PC-9 (cell line): ENCODE measurements at regions not wholly inside any gene's neighbourhood (a gene's known extent, or its start where the extent isn't known, plus 50 kb on each side); places are given as distances from the start of the nearest gene placed in this dataset.
A peak's percentile ranks its signal among the peaks of the same experiment; 100 is the strongest.

ENCODE experiments used
- BruUV-seq: library from RNA; stranded (reverse); fragments of 400-500 nt; replicated peaks from 2 replicates; lab custom pipeline; 2021; lab: Mats Ljungman, UMichigan
- CTCF ChIA-PET: fragments of 300-600 bp; sonication (Branson Sonifier 250); formaldehyde crosslinking; loops from one replicate; lab custom pipeline; 2022; ENCODE audit warnings: antibody characterized with exemption; lab: Charles Lee
- POLR2A ChIA-PET: fragments of 300-600 bp; sonication (Branson Sonifier 250); formaldehyde crosslinking; loops from one replicate; lab custom pipeline; 2022; ENCODE audit warnings: antibody characterized with exemption; ENCODE audit not compliant: unreplicated experiment; lab: Charles Lee
- DNase-seq, 2 experiments: peaks; one replicate each; pipeline versions ENCODE4 v3.0.0 to v3.0.0-alpha.2; 2015 to 2022; ENCODE audit warnings: mixed read lengths in 1 of 2
- H2AFZ ChIP-seq: fragments of 200-600 bp; sonication (generic); 2 replicates; pipeline ENCODE4 v1.8.1; 2017; ENCODE audit warnings: antibody characterized with exemption
- H3F3A ChIP-seq: fragments of 200-600 bp; sonication (generic); 2 replicates; pipeline ENCODE4 v1.8.1; 2017; ENCODE audit warnings: antibody characterized with exemption, mild to moderate bottlenecking, low read depth; ENCODE audit not compliant: insufficient read depth
- H3K27ac ChIP-seq: fragments of 200-600 bp; sonication (generic); 2 replicates; pipeline ENCODE4 v1.6.1; 2016; ENCODE audit warnings: mixed run types
- H3K27me3 ChIP-seq: fragments of 200-600 bp; sonication (generic); 2 replicates; pipeline ENCODE4 v1.6.1; 2016; ENCODE audit warnings: low read depth, mixed run types; ENCODE audit not compliant: insufficient read depth
- H3K36me3 ChIP-seq: fragments of 200-600 bp; sonication (generic); 2 replicates; pipeline ENCODE4 v1.6.1; 2016; ENCODE audit warnings: low read depth, mixed run types
- H3K4me1 ChIP-seq: fragments of 200-600 bp; sonication (generic); replicated peaks from 2 replicates; pipeline ENCODE4 v1.6.1; 2016; ENCODE audit warnings: mixed run types; ENCODE audit not compliant: insufficient read depth
- H3K4me2 ChIP-seq: fragments of 200-600 bp; sonication (generic); 2 replicates; pipeline ENCODE4 v1.6.1; 2017; ENCODE audit warnings: mixed run types
- H3K4me3 ChIP-seq: fragments of 200-600 bp; sonication (generic); 2 replicates; pipeline ENCODE4 v1.6.1; 2016; ENCODE audit warnings: mixed run types
- H3K79me2 ChIP-seq: fragments of 200-600 bp; sonication (generic); 2 replicates; pipeline ENCODE4 v1.6.1; 2017; ENCODE audit warnings: low read depth, mixed run types
- H3K9me2 ChIP-seq: fragments of 200-600 bp; sonication (generic); 2 replicates; pipeline ENCODE4 v1.8.1; 2017; ENCODE audit warnings: mild to moderate bottlenecking; ENCODE audit not compliant: insufficient read depth
- H3K9me3 ChIP-seq: fragments of 200-600 bp; sonication (generic); 2 replicates; pipeline ENCODE4 v1.8.1; 2016; ENCODE audit warnings: low read depth; ENCODE audit not compliant: insufficient read depth
- H4K20me1 ChIP-seq: fragments of 200-600 bp; sonication (generic); 2 replicates; pipeline ENCODE4 v1.8.1; 2017; ENCODE audit not compliant: insufficient read depth
- CTCF ChIP-seq: fragments of 200-600 bp; sonication (generic); conservative IDR thresholded peaks from 2 replicates; pipeline ENCODE4 v1.6.1; 2017; ENCODE audit warnings: mixed run types, antibody characterized with exemption, mild to moderate bottlenecking, moderate library complexity
- EZH2 ChIP-seq: fragments of 200-600 bp; sonication (generic); IDR thresholded peaks from 2 replicates; pipeline ENCODE4 v1.8.0; 2017; ENCODE audit warnings: antibody characterized with exemption, low read depth
- intact Hi-C: fragments of 100-400 bp; cut with micrococcal nuclease; formaldehyde crosslinking; loops from one replicate; pipeline ENCODE4 v1.10.0; 2022; ENCODE audit not compliant: unreplicated experiment

GRCh38 chr5:101278011-101278687, 375.1 kb upstream of the ST8SIA4 start:
- peak; percentile 4 to 44 for DNase-seq
- H3F3A ChIP-seq = no peaks in the 10 kb centered on the region
- no peaks in the 10 kb centered on the region for H3K4me1 ChIP-seq
- no peak overlapping the region for H3K4me3 ChIP-seq
- no peaks in the 10 kb centered on the region for H4K20me1 ChIP-seq
- H3K4me2 ChIP-seq = no peak overlapping the region
- H3K79me2 ChIP-seq = no peaks in the 10 kb centered on the region
- H3K9me2 ChIP-seq = no peaks in the 10 kb centered on the region
- no peak overlapping the region for H3K27ac ChIP-seq
- no peaks in the 10 kb centered on the region for H3K36me3 ChIP-seq
- TF ChIP-seq CTCF (no peak), EZH2 (no peak)
- no TSS peak for BruUV-seq
- intact Hi-C loops = no loop called here
- POLR2A ChIA-PET = no interaction called here
- CTCF ChIA-PET = no interaction called here
- H3K27me3 ChIP-seq = no peaks in the 10 kb centered on the region
- 0 out of 2 replicates have a peak, but pooled peaks cover 3% of the 10 kb centered on the region for H3K9me3 ChIP-seq
- no peak overlapping the region for H2AFZ ChIP-seq

GRCh38 chr5:101271945-101272344, 368.9 kb upstream of the ST8SIA4 start:
- Histone ChIP-seq H3K79me2 (no peaks in the 10 kb centered on the region), H2AFZ (no peak overlapping the region), H4K20me1 (no peaks in the 10 kb centered on the region), H3K9me3 (no peaks in the 10 kb centered on the region), H3K27me3 (no peaks in the 10 kb centered on the region), H3K4me3 (no peak overlapping the region), H3K27ac (no peak overlapping the region), H3K36me3 (no peaks in the 10 kb centered on the region), H3K9me2 (no peaks in the 10 kb centered on the region), H3F3A (no peaks in the 10 kb centered on the region), H3K4me2 (no peak overlapping the region), H3K4me1 (no peaks in the 10 kb centered on the region)
- ChIA-PET POLR2A (no interaction called here), CTCF (no interaction called here)
- no TSS peak for BruUV-seq
- intact Hi-C loops = no loop called here
- DNase-seq = no peak
- TF ChIP-seq EZH2 (no peak), CTCF (no peak)

- Histone ChIP-seq H2AFZ (no peak overlapping the region), H3K4me1 (no peaks in the 10 kb centered on the region), H3K36me3 (no peaks in the 10 kb centered on the region), H3K79me2 (no peaks in the 10 kb centered on the region), H3K9me2 (no peaks in the 10 kb centered on the region), H3K4me3 (no peak overlapping the region), H3K4me2 (no peak overlapping the region), H3K9me3 (no peaks in the 10 kb centered on the region), H4K20me1 (no peaks in the 10 kb centered on the region), H3F3A (no peaks in the 10 kb centered on the region), H3K27ac (no peak overlapping the region), H3K27me3 (no peaks in the 10 kb centered on the region)
- DNase-seq = no peak
- no peak for TF ChIP-seq EZH2
- no peak for TF ChIP-seq CTCF
- intact Hi-C loops = no loop called here
- POLR2A ChIA-PET = no interaction called here
- CTCF ChIA-PET = no interaction called here
- no TSS peak for BruUV-seq
Observed at GRCh38 chr5:101271416-101271815, 368.3 kb upstream of the ST8SIA4 start.
